ENCODE measurements at regions not wholly inside any gene's neighbourhood (a gene's known extent, or its start where the extent isn't known, plus 50 kb on each side); places are given as distances from the start of the nearest gene placed in this dataset.
"Not testable (repeated sequence)": the region's sequence is repeated elsewhere in the genome, so short reads cannot be mapped to it uniquely, and the experiment has no call there.

- CTCF ChIA-PET: no interaction called here
- POLR2A ChIA-PET: no interaction called here
- TF ChIP-seq, protein P1, sequence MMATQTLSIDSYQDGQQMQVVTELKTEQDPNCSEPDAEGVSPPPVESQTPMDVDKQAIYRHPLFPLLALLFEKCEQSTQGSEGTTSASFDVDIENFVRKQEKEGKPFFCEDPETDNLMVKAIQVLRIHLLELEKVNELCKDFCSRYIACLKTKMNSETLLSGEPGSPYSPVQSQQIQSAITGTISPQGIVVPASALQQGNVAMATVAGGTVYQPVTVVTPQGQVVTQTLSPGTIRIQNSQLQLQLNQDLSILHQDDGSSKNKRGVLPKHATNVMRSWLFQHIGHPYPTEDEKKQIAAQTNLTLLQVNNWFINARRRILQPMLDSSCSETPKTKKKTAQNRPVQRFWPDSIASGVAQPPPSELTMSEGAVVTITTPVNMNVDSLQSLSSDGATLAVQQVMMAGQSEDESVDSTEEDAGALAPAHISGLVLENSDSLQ (IDR thresholded peaks at IDR 0.05): no peak
- TF ChIP-seq ELF4 (IDR thresholded peaks at IDR 0.05): no peak
- TF ChIP-seq ZNF384 (IDR thresholded peaks at IDR 0.05): no peak
- no peak for TF ChIP-seq TARDBP (IDR thresholded peaks at IDR 0.05)
- TF ChIP-seq LEF1 (IDR thresholded peaks at IDR 0.05; ENCODE audit: borderline replicate concordance): no peak
- TF ChIP-seq FOXA1 (IDR thresholded peaks at IDR 0.05): no peak
- no peak for TF ChIP-seq NFRKB (IDR thresholded peaks at IDR 0.05)
- no peak for TF ChIP-seq ARNT (IDR thresholded peaks at IDR 0.05)
- TF ChIP-seq SP1 (IDR thresholded peaks at IDR 0.05): no peak
- no peak for TF ChIP-seq SUZ12 (IDR thresholded peaks at IDR 0.05)
- no peak for DNase-seq (ENCODE audit: extremely low spot score)
Observed at GRCh38 chr12:83432176-83432719, 745.5 kb downstream of the TMTC2 start.

- DNase-seq (ENCODE audit: extremely low spot score); POLR2A ChIA-PET: not testable (repeated sequence)
- CTCF ChIA-PET: interaction anchor here (0.7 kb wide), 1 partner anchor 1069 kb away, joined by 4 read pairs; no protein-coding TSS in a partner anchor
Observed at GRCh38 chr12:83427586-83428136, 741.0 kb downstream of the TMTC2 start.

GRCh38 chr12:83414981-83415380, 728.3 kb downstream of the TMTC2 start:
- TF ChIP-seq FOXM1 (IDR thresholded peaks at IDR 0.05; ENCODE audit: borderline replicate concordance): no peak
- no peak for TF ChIP-seq ARNT (IDR thresholded peaks at IDR 0.05)
- TF ChIP-seq SP1 (IDR thresholded peaks at IDR 0.05): no peak
- TF ChIP-seq FOXK2 (IDR thresholded peaks at IDR 0.05): no peak
- TF ChIP-seq ELF4 (IDR thresholded peaks at IDR 0.05): no peak
- no peak for TF ChIP-seq BHLHE40 (IDR thresholded peaks at IDR 0.05; ENCODE audit: borderline replicate concordance)
- TF ChIP-seq L3MBTL2 (conservative IDR thresholded peaks at IDR 0.05): no peak
- TF ChIP-seq HDGF (IDR thresholded peaks at IDR 0.05; ENCODE audit: borderline replicate concordance): no peak
- TF ChIP-seq NFRKB (IDR thresholded peaks at IDR 0.05): no peak
- TF ChIP-seq SUZ12 (IDR thresholded peaks at IDR 0.05): no peak
- ChIA-PET POLR2A (no interaction called here), CTCF (no interaction called here)
- no peak for DNase-seq (ENCODE audit: extremely low spot score)

GRCh38 chr12:83408851-83409250, 722.1 kb downstream of the TMTC2 start:
- DNase-seq (ENCODE audit: extremely low spot score): no peak
- POLR2A ChIA-PET: no interaction called here
- no peak for TF ChIP-seq SUZ12 (IDR thresholded peaks at IDR 0.05)
- no peak for TF ChIP-seq ELF4 (IDR thresholded peaks at IDR 0.05)
- no peak for TF ChIP-seq FOXK2 (IDR thresholded peaks at IDR 0.05)
- TF ChIP-seq BHLHE40 (IDR thresholded peaks at IDR 0.05; ENCODE audit: borderline replicate concordance): no peak
- no peak for TF ChIP-seq HDGF (IDR thresholded peaks at IDR 0.05; ENCODE audit: borderline replicate concordance)
- TF ChIP-seq, protein P1 (IDR thresholded peaks at IDR 0.05): no peak
- no peak for TF ChIP-seq LEF1 (IDR thresholded peaks at IDR 0.05; ENCODE audit: borderline replicate concordance)
- no peak for TF ChIP-seq SP1 (IDR thresholded peaks at IDR 0.05)
- TF ChIP-seq NFRKB (IDR thresholded peaks at IDR 0.05): no peak
- no peak for TF ChIP-seq FOXA1 (IDR thresholded peaks at IDR 0.05)
- TF ChIP-seq TARDBP (IDR thresholded peaks at IDR 0.05): no peak
- TF ChIP-seq ZNF384 (IDR thresholded peaks at IDR 0.05): no peak
- TF ChIP-seq ARNT (IDR thresholded peaks at IDR 0.05): no peak
- TF ChIP-seq FOXM1 (IDR thresholded peaks at IDR 0.05; ENCODE audit: borderline replicate concordance): no peak
- TF ChIP-seq CTBP1 (IDR thresholded peaks at IDR 0.05; ENCODE audit: borderline replicate concordance): no peak
- no peak for TF ChIP-seq L3MBTL2 (conservative IDR thresholded peaks at IDR 0.05)
- CTCF ChIA-PET: no interaction called here

GRCh38 chr12:83408146-83408545, 721.4 kb downstream of the TMTC2 start:
- TF ChIP-seq SUZ12 (IDR thresholded peaks at IDR 0.05): no peak
- no peak for TF ChIP-seq HDGF (IDR thresholded peaks at IDR 0.05; ENCODE audit: borderline replicate concordance)
- TF ChIP-seq NFRKB (IDR thresholded peaks at IDR 0.05): no peak
- TF ChIP-seq ARNT (IDR thresholded peaks at IDR 0.05): no peak
- no peak for TF ChIP-seq FOXM1 (IDR thresholded peaks at IDR 0.05; ENCODE audit: borderline replicate concordance)
- no peak for TF ChIP-seq BHLHE40 (IDR thresholded peaks at IDR 0.05; ENCODE audit: borderline replicate concordance)
- TF ChIP-seq FOXA1 (IDR thresholded peaks at IDR 0.05): no peak
- TF ChIP-seq ZNF384 (IDR thresholded peaks at IDR 0.05): no peak
- DNase-seq (ENCODE audit: extremely low spot score): no peak
- POLR2A ChIA-PET: no interaction called here
- CTCF ChIA-PET: no interaction called here

GRCh38 chr12:83404521-83404920, 717.8 kb downstream of the TMTC2 start:
- DNase-seq (ENCODE audit: extremely low spot score): no peak
- POLR2A ChIA-PET: no interaction called here
- TF ChIP-seq NFRKB (IDR thresholded peaks at IDR 0.05) (no peak), SUZ12 (IDR thresholded peaks at IDR 0.05) (no peak)
- CTCF ChIA-PET: no interaction called here

GRCh38 chr12:83390186-83390585, 703.5 kb downstream of the TMTC2 start:
- CTCF ChIA-PET: interaction anchor here (0.6 to 0.7 kb wide), 2 partner anchors 179 to 1870 kb away, joined by 3 to 4 read pairs; no protein-coding TSS in a partner anchor
- DNase-seq (ENCODE audit: extremely low spot score): no peak
- POLR2A ChIA-PET: no interaction called here
- no peak for TF ChIP-seq LEF1 (IDR thresholded peaks at IDR 0.05; ENCODE audit: borderline replicate concordance)
- TF ChIP-seq FOXK2 (IDR thresholded peaks at IDR 0.05): no peak
- TF ChIP-seq SP1 (IDR thresholded peaks at IDR 0.05): no peak
- no peak for TF ChIP-seq TARDBP (IDR thresholded peaks at IDR 0.05)
- TF ChIP-seq L3MBTL2 (conservative IDR thresholded peaks at IDR 0.05): no peak
- TF ChIP-seq BHLHE40 (IDR thresholded peaks at IDR 0.05; ENCODE audit: borderline replicate concordance): no peak
